ENCODE measurements at regions not wholly inside any gene's neighbourhood (a gene's known extent, or its start where the extent isn't known, plus 50 kb on each side); places are given as distances from the start of the nearest gene placed in this dataset.

GRCh38 chr1:221946768-221947167 lies 204.9 kb upstream of the DUSP10 start:
- Histone ChIP-seq H3K4me1 (ENCODE audit: control insufficient read depth, insufficient read depth, low read length) (peaks cover 3% of the 10 kb centered on the region), H3K27ac (ENCODE audit: low read depth, low read length) (no peak overlapping the region), H3K9ac (ENCODE audit: extremely low read depth, low read length, poor library complexity, severe bottlenecking) (no peak overlapping the region), H3K27me3 (ENCODE audit: control insufficient read depth, insufficient read depth, low read length, poor library complexity, severe bottlenecking) (no peaks in the 10 kb centered on the region), H3K36me3 (ENCODE audit: control insufficient read depth, insufficient read depth, low read length) (no peaks in the 10 kb centered on the region), H3K4me3 (ENCODE audit: low read length) (no peak overlapping the region), H3K9me3 (ENCODE audit: control insufficient read depth, low read length) (peaks cover 34% of the 10 kb centered on the region)
- H3K36me3 Mint-ChIP-seq (ENCODE audit: low read depth) = peaks cover 18% of the 10 kb centered on the region
- peaks cover 3% of the 10 kb centered on the region for H3K4me1 Mint-ChIP-seq
- no peak overlapping the region for H3K27ac Mint-ChIP-seq
- DNase-seq = no peak
- no peaks in the 10 kb centered on the region for H3K27me3 Mint-ChIP-seq (ENCODE audit: insufficient read depth)
- TF ChIP-seq CTCF (conservative IDR thresholded peaks at IDR 0.05) = no peak
- peaks cover 16% of the 10 kb centered on the region for H3K9me3 Mint-ChIP-seq
- WGBS, 2 experiments (ENCODE audit: insufficient coverage in 1 of 2, insufficient read length in 1 of 2) = 92 to 95% methylated on average over 2 to 6 of the region's 6 CpGs
- no peak overlapping the region for H3K4me3 Mint-ChIP-seq

- Mint-ChIP-seq H3K27ac (no peak overlapping the region), H3K4me1 (peaks cover 6% of the 10 kb centered on the region)
- 91% methylated on average over 1 of the region's 1 CpG; no CpG with 5 or more reads in 1 of the 2 experiments for WGBS, 2 experiments (ENCODE audit: insufficient coverage in 1 of 2, insufficient read length in 1 of 2)
Measured at GRCh38 chr1:221945669-221946068, 203.8 kb upstream of the DUSP10 start.

GRCh38 chr1:221944247-221944870 lies 202.5 kb upstream of the DUSP10 start:
- peaks cover 11% of the 10 kb centered on the region for H3K4me1 Mint-ChIP-seq
- 100% methylated on average over 1 to 2 of the region's 3 CpGs for WGBS, 2 experiments (ENCODE audit: insufficient coverage in 1 of 2, insufficient read length in 1 of 2)
- no peaks in the 10 kb centered on the region for H3K27me3 Mint-ChIP-seq (ENCODE audit: insufficient read depth)
- no peak overlapping the region for H3K27ac Mint-ChIP-seq
- no peak for TF ChIP-seq CTCF (conservative IDR thresholded peaks at IDR 0.05)
- H3K9me3 Mint-ChIP-seq = peaks cover 16% of the 10 kb centered on the region
- DNase-seq = no peak
- H3K36me3 ChIP-seq (ENCODE audit: control insufficient read depth, insufficient read depth, low read length) = no peaks in the 10 kb centered on the region
- peaks cover 5% of the 10 kb centered on the region for H3K4me1 ChIP-seq (ENCODE audit: control insufficient read depth, insufficient read depth, low read length)
- no peak overlapping the region for H3K4me3 ChIP-seq (ENCODE audit: low read length)
- H3K9ac ChIP-seq (ENCODE audit: extremely low read depth, low read length, poor library complexity, severe bottlenecking) = no peak overlapping the region
- peaks cover 18% of the 10 kb centered on the region for H3K36me3 Mint-ChIP-seq (ENCODE audit: low read depth)
- H3K9me3 ChIP-seq (ENCODE audit: control insufficient read depth, low read length) = peaks cover 34% of the 10 kb centered on the region
- H3K27ac ChIP-seq (ENCODE audit: low read depth, low read length) = no peak overlapping the region
- H3K4me3 Mint-ChIP-seq = no peak overlapping the region
- no peaks in the 10 kb centered on the region for H3K27me3 ChIP-seq (ENCODE audit: control insufficient read depth, insufficient read depth, low read length, poor library complexity, severe bottlenecking)

More at GRCh38 chr1:221945669-221946068, 203.8 kb upstream of the DUSP10 start:
- peaks cover 34% of the 10 kb centered on the region for H3K9me3 ChIP-seq (ENCODE audit: control insufficient read depth, low read length)
- no peaks in the 10 kb centered on the region for H3K36me3 ChIP-seq (ENCODE audit: control insufficient read depth, insufficient read depth, low read length)
- H3K4me1 ChIP-seq (ENCODE audit: control insufficient read depth, insufficient read depth, low read length) = peaks cover 5% of the 10 kb centered on the region
- peak; percentile 60 for TF ChIP-seq CTCF (conservative IDR thresholded peaks at IDR 0.05)
- Mint-ChIP-seq H3K27me3 (ENCODE audit: insufficient read depth) (no peaks in the 10 kb centered on the region), H3K4me3 (no peak overlapping the region), H3K9me3 (peaks cover 16% of the 10 kb centered on the region), H3K36me3 (ENCODE audit: low read depth) (peaks cover 18% of the 10 kb centered on the region)
- H3K27me3 ChIP-seq (ENCODE audit: control insufficient read depth, insufficient read depth, low read length, poor library complexity, severe bottlenecking) = no peaks in the 10 kb centered on the region
- DNase-seq = peak; percentile 64
- no peak overlapping the region for H3K4me3 ChIP-seq (ENCODE audit: low read length)
- H3K27ac ChIP-seq (ENCODE audit: low read depth, low read length) = no peak overlapping the region
- H3K9ac ChIP-seq (ENCODE audit: extremely low read depth, low read length, poor library complexity, severe bottlenecking) = no peak overlapping the region
